PFSK-1 (cell line): ENCODE measurements at regions not wholly inside any gene's neighbourhood (a gene's known extent, or its start where the extent isn't known, plus 50 kb on each side); places are given as distances from the start of the nearest gene placed in this dataset.

Experiments
- FOXP2 ChIP-seq: optimal IDR thresholded peaks from 2 replicates; pipeline ENCODE3; 2011; ENCODE audit warnings: borderline replicate concordance, control low read depth, inconsistent platforms; ENCODE audit not compliant: insufficient read depth; ENCODE audit errors: extremely low read length, extremely low read depth
- POLR2AphosphoS5 ChIP-seq: IDR thresholded peaks from 2 replicates; pipeline ENCODE4 v1.6.1; 2012; ENCODE audit warnings: low read depth, mild to moderate bottlenecking, control low read depth, low read length, moderate library complexity
- SIN3A ChIP-seq: IDR thresholded peaks from 2 replicates; pipeline ENCODE4 v1.6.1; 2012; ENCODE audit warnings: mild to moderate bottlenecking, low read length, moderate library complexity, borderline replicate concordance; ENCODE audit not compliant: insufficient read depth
- TAF1 ChIP-seq: IDR thresholded peaks from 2 replicates; pipeline ENCODE4 v1.6.1; 2012; ENCODE audit warnings: low read length, control low read depth, borderline replicate concordance; ENCODE audit not compliant: insufficient read depth
- TF ChIP-seq, protein P1 (sequence below), 2 experiments: IDR thresholded peaks; 2 replicates each; pipeline versions ENCODE4 v1.6.1 to v1.8.0; 2011 to 2012; ENCODE audit warnings: low read depth in 2 of 2, low read length in 2 of 2, control low read depth in 1 of 2, inconsistent platforms in 1 of 2, mild to moderate bottlenecking in 1 of 2, moderate library complexity in 1 of 2; ENCODE audit not compliant: insufficient read depth in 1 of 2

- no peak for TF ChIP-seq POLR2AphosphoS5
- no peak for TF ChIP-seq TAF1
- no peak for TF ChIP-seq SIN3A
- TF ChIP-seq, protein P1, sequence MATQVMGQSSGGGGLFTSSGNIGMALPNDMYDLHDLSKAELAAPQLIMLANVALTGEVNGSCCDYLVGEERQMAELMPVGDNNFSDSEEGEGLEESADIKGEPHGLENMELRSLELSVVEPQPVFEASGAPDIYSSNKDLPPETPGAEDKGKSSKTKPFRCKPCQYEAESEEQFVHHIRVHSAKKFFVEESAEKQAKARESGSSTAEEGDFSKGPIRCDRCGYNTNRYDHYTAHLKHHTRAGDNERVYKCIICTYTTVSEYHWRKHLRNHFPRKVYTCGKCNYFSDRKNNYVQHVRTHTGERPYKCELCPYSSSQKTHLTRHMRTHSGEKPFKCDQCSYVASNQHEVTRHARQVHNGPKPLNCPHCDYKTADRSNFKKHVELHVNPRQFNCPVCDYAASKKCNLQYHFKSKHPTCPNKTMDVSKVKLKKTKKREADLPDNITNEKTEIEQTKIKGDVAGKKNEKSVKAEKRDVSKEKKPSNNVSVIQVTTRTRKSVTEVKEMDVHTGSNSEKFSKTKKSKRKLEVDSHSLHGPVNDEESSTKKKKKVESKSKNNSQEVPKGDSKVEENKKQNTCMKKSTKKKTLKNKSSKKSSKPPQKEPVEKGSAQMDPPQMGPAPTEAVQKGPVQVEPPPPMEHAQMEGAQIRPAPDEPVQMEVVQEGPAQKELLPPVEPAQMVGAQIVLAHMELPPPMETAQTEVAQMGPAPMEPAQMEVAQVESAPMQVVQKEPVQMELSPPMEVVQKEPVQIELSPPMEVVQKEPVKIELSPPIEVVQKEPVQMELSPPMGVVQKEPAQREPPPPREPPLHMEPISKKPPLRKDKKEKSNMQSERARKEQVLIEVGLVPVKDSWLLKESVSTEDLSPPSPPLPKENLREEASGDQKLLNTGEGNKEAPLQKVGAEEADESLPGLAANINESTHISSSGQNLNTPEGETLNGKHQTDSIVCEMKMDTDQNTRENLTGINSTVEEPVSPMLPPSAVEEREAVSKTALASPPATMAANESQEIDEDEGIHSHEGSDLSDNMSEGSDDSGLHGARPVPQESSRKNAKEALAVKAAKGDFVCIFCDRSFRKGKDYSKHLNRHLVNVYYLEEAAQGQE (IDR thresholded peaks at IDR 0.05; ENCODE audit: insufficient read depth in 1 of 2, low read depth in 2 of 2, low read length in 2 of 2) = no peak
- no peak for TF ChIP-seq FOXP2
These were observed 63.0 kb downstream of the MINAR1 start for GRCh38 chr15:79494963-79495755.
